ENCODE measurements at regions not wholly inside any gene's neighbourhood (a gene's known extent, or its start where the extent isn't known, plus 50 kb on each side); places are given as distances from the start of the nearest gene placed in this dataset.

- TF ChIP-seq CTCF (IDR thresholded peaks at IDR 0.05; ENCODE audit: borderline replicate concordance, control extremely low read depth, extremely low read depth, insufficient read depth, missing control alignments), result no peak
- in situ Hi-C loops (cut with MboI; ENCODE audit: low sequenced_read_pairs, unreplicated experiment), result loop anchor here (25.0 kb wide), 1 partner anchor 378 kb away; no protein-coding TSS in a partner anchor
- peak; percentile 23 for DNase-seq (ENCODE audit: low spot score)
These were observed 305.8 kb upstream of the SMARCA2 start for GRCh38 chr9:1709347-1709746.

GRCh38 chr9:1712861-1713450, 302.2 kb upstream of the SMARCA2 start:
- no peak for TF ChIP-seq CTCF (IDR thresholded peaks at IDR 0.05; ENCODE audit: borderline replicate concordance, control extremely low read depth, extremely low read depth, insufficient read depth, missing control alignments)
- in situ Hi-C loops (cut with MboI; ENCODE audit: low sequenced_read_pairs, unreplicated experiment), result loop anchor here (25.0 kb wide), 1 partner anchor 374 kb away; no protein-coding TSS in a partner anchor
- no peak for DNase-seq (ENCODE audit: low spot score)

GRCh38 chr9:1713841-1714240, 301.3 kb upstream of the SMARCA2 start:
- in situ Hi-C loops (cut with MboI; ENCODE audit: low sequenced_read_pairs, unreplicated experiment), result loop anchor here (25.0 kb wide), 1 partner anchor 373 kb away; no protein-coding TSS in a partner anchor
- DNase-seq (ENCODE audit: low spot score), result no peak
- TF ChIP-seq CTCF (IDR thresholded peaks at IDR 0.05; ENCODE audit: borderline replicate concordance, control extremely low read depth, extremely low read depth, insufficient read depth, missing control alignments), result no peak

GRCh38 chr9:1717882-1718281, 297.3 kb upstream of the SMARCA2 start:
- no peak for TF ChIP-seq CTCF (IDR thresholded peaks at IDR 0.05; ENCODE audit: borderline replicate concordance, control extremely low read depth, extremely low read depth, insufficient read depth, missing control alignments)
- DNase-seq (ENCODE audit: low spot score), result no peak
- in situ Hi-C loops (cut with MboI; ENCODE audit: low sequenced_read_pairs, unreplicated experiment), result loop anchor here (25.0 kb wide), 1 partner anchor 369 kb away; no protein-coding TSS in a partner anchor

GRCh38 chr9:1718836-1719235, 296.3 kb upstream of the SMARCA2 start:
- in situ Hi-C loops (cut with MboI; ENCODE audit: low sequenced_read_pairs, unreplicated experiment), result loop anchor here (25.0 kb wide), 1 partner anchor 368 kb away; no protein-coding TSS in a partner anchor
- no peak for TF ChIP-seq CTCF (IDR thresholded peaks at IDR 0.05; ENCODE audit: borderline replicate concordance, control extremely low read depth, extremely low read depth, insufficient read depth, missing control alignments)

GRCh38 chr9:1721196-1721595, 294.0 kb upstream of the SMARCA2 start:
- TF ChIP-seq CTCF (IDR thresholded peaks at IDR 0.05; ENCODE audit: borderline replicate concordance, control extremely low read depth, extremely low read depth, insufficient read depth, missing control alignments), result no peak
- in situ Hi-C loops (cut with MboI; ENCODE audit: low sequenced_read_pairs, unreplicated experiment), result loop anchor here (25.0 kb wide), 1 partner anchor 366 kb away; no protein-coding TSS in a partner anchor
- DNase-seq (ENCODE audit: low spot score), result no peak

More at GRCh38 chr9:1718836-1719235, 296.3 kb upstream of the SMARCA2 start:
- DNase-seq (ENCODE audit: low spot score), result no peak

All from GM13976 (cell line).